ENCODE measurements at regions not wholly inside any gene's neighbourhood (a gene's known extent, or its start where the extent isn't known, plus 50 kb on each side); places are given as distances from the start of the nearest gene placed in this dataset.

GRCh38 chr6:164505425-164505824 lies 804.0 kb downstream of the C6orf118 start:
- TF ChIP-seq POLR2AphosphoS5 (IDR thresholded peaks at IDR 0.05) (no peak), EP300 (IDR thresholded peaks at IDR 0.05) (no peak), CTCF (IDR thresholded peaks at IDR 0.05) (no peak)

All from esophagus muscularis mucosa (tissue), 4 donors.